Hindlimb muscle (tissue), 1 donor: ENCODE measurements at regions not wholly inside any gene's neighbourhood (a gene's known extent, or its start where the extent isn't known, plus 50 kb on each side); places are given as distances from the start of the nearest gene placed in this dataset.
A peak's percentile ranks its signal among the peaks of the same experiment; 100 is the strongest.
"Not testable (repeated sequence)": the region's sequence is repeated elsewhere in the genome, so short reads cannot be mapped to it uniquely, and the experiment has no call there.

Source experiments
- DNase-seq: peaks from one replicate; pipeline ENCODE4 v3.0.0-alpha.2; 2013

DNA sequence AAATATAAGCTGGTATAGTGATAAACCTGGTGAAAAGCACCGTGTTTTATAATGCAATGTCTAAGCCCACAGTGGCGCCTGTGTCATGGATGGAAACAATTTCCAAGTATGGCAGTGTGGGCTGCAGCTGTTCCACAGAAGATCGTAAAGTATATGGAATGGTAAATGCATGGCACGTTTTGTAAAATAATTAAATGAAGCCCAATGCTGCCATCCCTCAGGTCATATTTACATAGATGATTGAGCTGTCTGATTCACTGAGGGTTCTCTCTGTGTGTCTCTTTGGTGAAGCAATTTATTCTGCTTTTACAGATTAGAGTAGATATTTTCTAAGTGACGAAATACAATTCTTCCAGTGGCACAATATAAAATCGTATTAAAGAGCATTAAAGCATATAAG lies 164.8 kb downstream of the ASMT start:
- DNase-seq = no peak

DNA sequence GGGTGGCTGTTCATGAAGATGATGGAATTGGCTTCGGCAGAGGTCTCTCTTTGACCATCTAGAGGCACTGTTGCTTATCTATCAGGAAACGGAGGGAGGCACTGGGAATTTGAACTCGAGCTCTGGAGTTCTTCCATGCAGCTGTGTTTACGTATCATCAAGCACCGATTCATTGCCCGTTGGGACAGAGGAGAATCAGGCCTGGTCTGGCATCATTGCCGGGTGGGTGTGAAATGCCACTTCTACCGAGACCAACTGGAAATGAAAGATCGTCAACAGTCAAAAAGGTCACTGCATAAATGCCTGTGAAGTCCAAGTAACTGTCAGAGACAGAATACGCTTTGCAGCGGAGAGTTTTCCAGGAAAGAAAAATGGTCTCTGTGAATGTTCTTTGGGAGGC lies 166.9 kb downstream of the ASMT start:
- peak; percentile 7 for DNase-seq

DNA sequence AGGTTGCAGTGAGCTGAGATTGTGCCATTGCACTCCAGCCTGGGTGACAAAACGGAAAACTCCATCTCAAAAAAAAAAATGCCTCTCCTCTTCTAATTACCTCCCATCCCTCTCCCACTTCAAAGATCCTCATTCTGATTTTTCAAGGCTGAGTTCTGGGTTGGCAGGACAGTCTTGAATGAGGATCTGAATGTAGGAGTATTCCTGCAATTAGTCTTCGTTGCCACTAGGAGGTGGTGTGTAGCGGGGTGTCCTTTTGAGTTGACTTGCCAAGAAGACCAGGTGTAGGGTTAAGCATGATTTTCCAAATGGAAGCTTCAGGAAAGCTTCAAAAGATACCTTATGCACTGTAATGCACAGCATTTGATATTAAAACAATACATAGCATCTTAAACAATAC lies 169.9 kb downstream of the ASMT start:
- DNase-seq = no peak

DNA sequence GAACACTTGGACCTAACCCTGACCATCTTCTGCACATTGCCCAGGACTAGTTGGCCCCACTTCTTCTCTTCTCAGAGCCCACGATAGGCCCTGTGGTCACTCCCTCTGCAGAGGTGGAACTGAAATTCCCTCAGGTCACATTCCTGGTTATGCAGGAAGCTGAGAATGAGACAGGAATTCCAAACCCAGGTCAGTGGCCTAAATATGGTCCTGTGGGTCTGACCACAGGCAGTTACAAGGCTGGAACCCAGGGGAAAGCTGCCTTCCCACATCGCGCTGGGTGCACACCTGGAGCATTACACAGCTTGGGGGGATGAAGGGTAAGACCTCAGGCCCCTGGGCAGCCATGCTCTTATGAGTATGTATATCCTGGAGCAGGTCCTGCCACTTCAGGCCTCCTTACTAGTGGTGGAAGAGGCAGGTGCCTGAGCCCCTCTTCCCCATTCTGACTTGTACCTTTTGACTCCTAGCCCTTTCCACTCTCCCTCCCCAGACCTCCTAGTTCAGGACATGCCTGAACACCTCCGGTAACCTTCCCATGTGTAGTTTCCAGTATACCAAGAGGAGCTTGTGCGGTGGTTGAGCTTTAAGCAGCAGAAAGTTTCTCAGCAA lies 173.5 kb downstream of the ASMT start:
- no peak for DNase-seq

DNA sequence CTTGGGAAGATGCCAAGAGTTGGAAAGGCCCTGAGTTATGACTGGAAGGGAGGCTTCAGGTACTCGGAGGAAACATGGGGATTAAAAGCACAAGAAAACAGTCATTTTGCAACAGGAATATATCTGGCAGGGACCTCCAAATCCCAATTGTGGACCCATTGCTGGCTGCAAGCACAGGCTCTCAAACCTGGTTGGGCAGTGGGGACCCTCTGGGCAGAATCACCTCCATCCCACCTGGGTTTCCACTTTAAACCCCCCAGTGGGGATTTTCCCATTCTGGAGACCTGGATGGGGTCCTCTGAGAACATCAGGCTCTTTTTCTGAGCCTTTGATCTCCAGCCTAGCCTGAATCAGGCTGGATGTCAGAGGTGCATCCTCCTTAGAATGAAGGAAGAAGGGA lies 177.8 kb downstream of the ASMT start:
- DNase-seq = no peak

DNA sequence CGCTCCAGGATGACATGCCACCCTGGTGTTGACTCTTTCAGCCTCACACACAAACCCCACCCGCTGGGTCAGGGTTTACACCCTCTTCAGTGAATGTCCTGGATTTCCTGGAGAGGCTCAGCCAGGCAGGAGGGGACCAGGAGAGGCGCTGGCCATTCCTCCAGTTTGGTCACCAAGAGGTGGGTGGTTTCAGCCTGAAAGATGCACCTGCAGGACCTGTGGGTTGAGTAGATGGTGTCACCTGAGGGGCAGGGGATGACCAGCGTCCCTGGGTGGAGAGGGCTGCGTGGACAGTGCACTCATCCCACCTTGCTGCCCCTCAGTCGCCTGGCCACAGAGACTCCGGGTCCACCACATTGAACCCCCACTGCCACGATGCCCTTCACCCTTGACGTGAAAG lies 179.7 kb downstream of the ASMT start:
- DNase-seq = no peak

DNA sequence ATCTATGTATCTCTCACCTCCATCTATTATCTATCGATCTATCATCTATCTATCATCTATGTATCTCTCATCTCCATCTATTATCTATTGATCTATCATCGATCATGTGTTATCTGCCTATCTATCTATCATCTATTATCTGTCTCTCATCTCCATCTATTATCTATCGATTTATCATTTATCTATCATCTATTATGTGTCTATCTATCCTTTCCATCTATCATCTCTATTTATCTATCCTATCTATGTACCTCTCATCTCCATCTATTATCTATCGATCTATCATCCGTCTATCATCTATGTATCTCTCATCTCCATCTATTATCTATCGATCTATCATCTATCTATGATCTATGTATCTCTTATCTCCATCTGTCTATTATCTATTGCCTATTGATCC lies 188.1 kb downstream of the ASMT start:
- no peak for DNase-seq

DNA sequence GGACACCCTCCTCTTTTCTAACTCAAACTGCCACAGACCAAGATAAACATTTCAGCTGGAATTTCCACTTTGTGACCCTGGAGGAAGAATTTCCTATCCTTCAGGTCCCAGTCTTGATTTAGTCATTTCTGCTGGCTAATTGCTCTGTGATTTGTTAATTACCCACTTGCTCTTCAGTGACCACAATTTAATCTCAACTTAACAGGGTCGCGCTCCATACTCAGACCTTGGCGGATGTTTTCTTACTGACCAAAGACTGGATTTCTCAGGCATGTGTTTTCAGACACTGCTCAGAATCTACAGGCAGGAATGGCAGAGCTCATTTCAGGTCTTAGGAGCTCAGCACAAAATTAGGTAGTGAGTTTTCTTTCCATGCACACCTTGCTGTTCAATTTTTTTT lies 188.9 kb downstream of the ASMT start:
- DNase-seq = no peak

DNA sequence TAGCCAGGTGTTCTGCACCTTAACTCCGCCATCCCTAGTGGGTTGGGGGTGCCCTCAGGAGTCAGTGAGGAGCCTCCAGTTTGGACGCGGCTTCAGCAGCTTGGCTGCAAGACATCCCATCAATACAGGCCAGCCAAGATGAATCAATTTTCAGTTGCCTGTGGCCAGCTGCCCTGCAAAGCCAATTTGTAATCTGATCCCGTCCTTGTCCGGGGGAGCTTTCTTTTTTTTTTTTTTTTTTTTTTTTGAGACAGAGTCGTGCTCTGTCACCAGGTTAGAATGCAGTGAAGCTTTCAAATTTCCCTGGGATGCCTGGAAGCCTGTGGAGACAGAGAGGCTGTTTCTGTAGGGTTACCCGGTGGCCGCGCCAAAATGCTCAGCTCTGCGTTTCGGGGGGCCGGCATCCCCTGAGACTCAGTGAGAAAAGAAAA lies 192.5 kb downstream of the ASMT start:
- no peak for DNase-seq

DNA sequence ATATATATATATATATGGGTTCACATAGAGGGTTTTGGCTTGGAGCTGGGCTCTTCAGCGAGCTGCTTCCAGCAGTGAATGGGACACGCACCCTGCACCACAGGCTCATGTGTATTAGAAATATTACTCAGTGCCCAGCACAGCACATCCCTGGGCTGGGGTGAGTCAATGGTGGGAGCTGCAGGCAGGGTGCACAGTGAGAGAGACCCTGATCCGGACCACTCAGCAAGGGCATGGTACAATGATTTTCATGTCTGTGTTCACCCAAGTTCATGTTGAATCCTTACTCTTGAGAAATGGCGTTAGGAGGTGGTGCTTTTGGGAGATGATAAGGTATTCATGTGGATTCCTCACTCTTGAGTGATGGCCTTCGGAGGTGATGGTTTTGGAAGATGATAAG lies 194.7 kb downstream of the ASMT start:
- DNase-seq = no peak

DNA sequence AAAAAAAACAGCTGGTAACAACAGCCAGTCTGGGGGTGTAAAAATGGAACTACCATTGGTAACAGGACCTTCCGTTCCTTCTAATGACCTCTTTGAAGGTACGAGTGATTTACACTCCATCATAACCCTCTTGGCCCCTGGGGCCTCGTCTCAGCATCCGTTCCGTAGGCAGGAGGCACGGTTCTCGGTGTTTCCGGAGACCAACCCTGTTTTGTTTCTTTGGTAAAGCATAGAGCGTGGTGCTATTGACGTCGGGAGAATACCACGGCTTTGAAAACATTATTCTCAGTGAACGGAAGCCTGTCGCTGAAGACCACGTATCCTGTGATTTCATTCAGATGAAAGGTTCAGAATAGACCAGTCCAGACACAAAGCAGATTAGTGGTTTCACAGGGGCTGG lies 198.9 kb downstream of the ASMT start:
- DNase-seq = no peak

DNA sequence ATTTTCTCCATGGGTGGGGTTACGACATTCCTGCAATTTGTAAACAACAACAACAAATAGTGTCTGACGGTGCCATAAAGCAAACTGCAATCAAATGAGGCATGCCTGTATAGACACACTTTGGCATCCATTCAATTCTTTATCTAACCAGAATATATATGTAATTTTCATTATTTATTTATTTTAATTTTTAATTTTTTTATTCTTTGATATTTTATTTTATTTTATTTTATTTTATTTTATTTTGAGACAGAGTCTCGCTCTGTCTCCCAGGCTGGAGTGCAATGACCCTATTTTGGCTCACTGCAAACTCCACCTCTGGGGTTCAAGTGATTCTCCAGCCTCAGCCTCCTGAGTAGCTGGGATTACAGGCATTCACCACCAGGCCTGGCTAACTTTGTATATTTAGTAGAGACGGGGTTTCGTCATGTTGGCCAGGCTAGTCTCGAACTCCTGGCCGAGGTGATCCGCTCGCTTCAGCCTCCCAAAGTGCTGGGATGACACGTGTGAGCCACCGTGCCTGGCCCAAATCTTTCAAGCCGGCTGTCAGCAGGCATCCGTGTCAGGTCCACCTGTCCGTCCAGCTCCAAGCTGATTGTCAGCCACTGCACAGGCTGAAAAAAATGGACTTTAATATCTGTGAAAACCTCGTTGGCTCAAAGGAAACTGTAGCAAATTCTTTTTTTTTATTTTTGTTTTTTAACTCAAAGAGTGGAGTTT lies 200.8 kb downstream of the ASMT start:
- DNase-seq = no peak

DNA sequence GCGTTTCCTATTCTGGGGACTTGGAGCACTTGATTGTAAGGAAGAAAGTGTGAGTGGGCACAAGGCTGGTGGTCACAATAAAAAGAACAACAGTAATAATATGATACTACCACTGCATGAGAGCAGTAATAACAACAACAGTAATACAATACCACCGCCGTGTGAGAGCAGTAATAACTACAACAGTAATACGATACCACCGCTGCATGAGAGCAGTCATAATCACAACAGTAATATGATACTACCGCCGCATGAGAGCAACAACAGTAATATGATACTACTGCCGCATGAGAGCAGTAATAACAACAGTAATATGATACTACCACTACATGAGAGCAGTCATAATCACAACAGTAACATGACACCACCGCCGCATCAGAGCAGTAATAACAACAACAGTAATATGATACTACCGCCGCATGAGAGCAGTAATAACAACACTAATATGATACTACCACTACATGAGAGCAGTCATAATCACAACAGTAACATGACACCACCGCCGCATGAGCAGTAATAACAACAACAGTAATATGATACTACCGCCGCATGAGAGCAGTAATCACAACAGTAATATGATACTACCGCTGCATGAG lies 201.6 kb downstream of the ASMT start:
- DNase-seq = not testable (repeated sequence)

DNA sequence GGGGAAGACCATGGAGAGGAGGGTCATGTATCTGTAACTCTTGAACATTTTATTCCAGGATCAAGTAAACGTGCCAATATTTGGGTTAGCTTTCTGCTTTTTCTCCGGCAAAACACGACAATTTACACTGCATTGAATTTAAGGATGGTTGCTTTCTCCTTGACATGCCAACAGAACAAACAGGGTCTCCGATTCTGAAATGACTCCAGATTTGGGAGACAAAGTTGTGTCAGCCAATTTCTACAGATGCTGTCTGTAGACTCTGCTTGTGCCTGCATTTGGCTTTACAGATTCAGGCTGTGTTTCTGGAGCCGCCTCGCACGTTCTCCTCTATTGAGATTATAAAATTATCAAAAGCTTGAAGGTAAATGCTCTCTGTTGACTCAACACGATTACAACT lies 207.0 kb downstream of the ASMT start:
- no peak for DNase-seq

DNA sequence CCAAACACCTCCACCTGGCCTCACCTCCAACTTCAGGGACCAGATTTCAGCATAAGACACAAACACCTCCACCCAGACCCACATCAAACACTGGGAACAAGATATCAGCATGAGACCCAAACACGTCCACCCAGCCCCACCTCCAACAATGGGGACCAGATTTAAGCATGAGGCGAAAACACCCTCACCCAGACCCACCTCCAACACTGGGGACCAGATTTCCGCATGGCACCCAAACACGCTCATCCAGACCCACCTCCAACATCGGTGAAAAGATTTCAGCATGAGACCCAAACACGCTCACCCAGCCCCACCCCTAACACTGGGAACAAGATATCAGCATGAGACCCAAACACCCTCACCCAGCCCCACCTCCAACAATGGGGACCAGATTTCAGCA lies 210.0 kb downstream of the ASMT start:
- DNase-seq = no peak

DNA sequence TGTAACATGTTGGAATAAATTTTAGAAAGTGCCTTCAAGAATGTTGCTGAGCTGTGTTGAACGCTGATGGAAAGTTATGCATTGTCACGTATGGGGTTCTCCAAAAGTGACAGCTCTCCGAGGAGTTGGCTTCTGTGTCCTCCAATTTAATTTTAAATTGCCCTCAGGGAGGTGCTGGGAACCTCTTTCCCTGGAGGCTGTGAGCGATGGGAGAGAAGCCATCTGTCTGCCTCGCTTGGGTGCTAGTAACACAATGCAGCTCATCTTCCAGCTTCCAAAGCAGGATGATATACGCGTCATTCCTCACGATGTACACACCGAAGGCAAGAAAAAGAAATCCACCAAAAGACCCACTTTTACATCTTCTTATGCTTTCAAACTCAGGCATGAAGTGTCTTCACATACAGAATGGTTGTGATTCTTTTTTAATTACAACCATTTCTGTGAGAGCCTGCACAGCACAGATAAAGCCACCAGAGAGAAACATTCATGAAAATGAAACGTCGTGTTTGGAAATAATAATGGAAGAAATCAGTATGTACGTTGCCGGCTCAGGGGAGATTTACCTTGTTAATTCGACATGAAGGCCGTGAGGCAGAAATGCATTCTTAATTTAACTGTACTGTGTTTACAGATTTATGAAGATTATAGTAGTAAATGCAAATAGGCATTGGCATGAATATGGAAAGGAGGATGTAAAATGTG lies 218.9 kb downstream of the ASMT start:
- DNase-seq = no peak

DNA sequence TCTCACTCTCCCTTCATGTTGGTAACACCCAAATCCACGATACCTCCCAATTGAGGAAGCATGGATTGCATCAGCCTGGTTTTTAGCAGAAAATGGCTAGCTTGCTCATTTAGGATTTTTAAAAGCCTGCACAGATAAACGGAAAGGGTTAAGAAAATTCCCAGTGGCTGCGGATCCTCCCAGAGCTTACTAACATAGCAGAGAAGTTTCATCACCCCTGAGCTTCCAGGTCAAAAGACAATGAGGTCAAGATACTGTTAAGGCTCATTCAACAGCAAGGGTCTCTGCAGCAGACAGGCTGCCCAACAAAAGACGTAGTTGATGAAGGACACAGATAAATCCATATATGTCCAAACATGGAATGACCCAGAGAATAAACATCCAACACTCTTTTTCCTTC lies 220.2 kb downstream of the ASMT start:
- no peak for DNase-seq

DNA sequence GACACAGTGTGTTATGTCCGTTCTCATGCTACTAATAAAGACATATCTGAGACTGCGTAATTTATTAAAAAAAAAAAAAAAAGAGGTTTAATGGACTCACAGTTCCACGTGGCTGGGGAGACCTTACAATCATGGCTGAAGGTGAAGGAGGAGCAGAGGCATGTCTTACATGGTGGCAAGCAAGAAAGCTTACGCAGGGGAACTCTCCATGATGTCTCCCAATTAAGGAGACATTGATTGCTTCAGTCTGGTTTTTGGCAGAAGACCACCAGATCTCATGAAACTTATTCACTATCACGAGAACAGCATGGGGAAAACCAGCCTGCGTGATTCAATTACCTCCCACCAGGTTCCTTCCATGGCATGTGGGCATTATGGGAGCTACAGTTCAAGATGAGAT lies 221.8 kb downstream of the ASMT start:
- DNase-seq = no peak

DNA sequence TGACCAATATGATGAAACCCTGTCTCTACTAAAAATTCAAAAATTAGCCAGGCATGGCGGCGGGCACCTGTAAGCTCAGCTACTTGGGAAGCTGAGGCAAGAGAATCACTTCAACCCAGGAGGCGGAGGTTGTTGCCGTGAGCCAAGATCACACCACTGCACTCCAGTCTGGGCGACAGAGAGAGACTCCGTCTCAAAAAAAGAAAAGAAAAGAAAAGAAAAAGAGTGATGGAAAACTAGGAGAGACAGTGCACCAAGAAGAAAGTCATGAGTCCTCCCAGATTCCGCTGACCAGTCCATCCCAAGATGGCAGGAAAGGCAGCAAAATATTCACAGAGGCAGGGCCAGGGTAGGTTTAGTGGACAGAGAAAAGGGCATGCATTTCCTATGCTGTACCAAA lies 226.9 kb downstream of the ASMT start:
- no peak for DNase-seq

DNA sequence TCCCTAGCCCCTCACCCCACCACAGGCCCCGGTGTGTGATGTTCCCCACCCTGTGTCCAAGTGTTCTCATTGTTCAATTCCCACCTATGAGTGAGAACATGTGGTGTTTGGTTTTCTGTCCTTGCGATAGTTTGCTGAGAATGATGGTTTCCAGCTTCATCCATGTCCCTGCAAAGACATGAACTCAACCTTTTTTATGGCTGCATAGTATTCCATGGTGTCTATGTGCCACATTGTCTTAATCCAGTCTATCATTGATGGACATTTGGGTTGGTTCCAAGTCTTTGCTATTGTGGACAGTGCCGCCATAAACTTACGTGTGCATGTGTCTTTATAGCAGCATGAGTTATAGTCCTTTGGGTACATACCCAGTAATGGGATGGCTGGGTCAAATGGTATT lies 232.1 kb downstream of the ASMT start:
- DNase-seq = not testable (repeated sequence)

DNA sequence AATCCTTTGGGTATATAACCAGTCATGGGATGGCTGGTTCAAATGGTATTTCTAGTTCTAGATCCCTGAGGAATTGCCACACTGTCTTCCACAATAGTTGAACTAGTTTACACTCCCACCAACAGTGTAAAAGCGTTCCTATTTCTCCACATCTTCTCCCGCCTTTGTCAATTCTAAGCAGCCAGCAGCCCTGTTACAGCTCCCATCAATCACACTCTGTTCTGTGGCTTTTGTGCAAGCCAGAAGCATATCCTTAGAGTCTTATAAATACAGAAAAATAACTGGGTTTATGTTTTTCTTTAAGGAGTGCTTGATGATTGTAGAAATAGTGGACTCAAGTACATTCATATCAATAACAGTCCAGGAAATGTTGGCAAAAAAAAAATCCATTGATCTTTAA lies 232.9 kb downstream of the ASMT start:
- not testable (repeated sequence) for DNase-seq

DNA sequence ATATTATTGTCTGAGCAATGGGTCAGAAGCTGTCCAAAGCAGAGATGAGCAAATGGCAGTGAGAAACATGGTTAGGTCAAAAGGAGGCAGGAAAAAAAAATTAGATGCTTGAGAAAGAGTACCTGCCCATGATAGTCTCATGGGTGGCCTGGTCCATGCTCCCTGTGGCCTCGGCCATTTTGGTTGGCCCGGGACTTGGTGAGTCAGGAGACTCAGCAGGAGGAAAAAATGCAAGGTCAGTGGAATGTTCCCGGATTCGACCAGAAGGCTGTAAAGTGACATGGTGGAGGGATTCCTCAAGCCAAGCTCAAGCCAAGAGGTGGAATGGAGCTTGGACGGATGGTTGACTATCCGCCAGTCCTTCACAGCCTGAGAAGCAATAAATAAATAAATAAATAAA lies 236.7 kb downstream of the ASMT start:
- DNase-seq = no peak

DNA sequence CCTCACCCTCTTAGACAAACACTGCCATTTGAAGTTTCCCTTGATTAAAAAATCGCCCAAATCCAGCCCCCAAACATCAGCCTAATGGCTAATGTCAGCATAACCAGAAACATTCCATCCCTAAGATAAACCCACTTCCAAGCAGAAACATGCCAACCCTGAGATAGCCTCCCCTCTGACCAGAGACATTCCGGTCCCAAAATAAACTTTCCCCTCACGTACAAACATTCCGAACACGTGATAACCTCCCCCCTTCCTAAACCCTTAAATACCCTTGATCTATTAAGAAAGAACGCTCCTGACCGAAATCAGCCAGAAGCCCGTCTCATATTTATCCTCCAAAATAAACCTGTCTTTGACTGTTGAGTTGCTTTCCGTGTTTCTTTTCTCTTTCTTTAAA lies 237.2 kb downstream of the ASMT start:
- no peak for DNase-seq

DNA sequence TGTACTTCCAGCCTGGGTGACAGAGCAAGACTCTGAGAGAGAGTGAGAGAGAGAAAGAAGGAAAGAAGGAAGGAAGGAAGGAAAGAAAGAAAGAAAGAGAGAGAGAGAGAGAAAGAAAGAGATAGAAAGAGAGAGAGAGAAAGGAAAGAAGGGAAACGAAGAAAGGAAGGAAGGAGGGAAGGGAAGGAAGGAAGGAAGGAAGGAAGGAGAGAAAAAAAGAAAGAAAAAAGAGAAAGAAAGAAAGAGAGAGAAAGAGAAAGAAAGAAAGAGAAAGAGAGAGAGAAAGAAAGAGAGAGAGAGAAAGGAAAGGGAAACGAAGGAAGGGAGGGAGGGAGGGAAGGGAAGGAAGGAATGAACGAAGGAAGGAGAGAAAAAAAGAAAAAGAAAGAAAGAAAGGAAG lies 238.6 kb downstream of the ASMT start:
- DNase-seq = no peak
